Gastroesophageal sphincter (tissue), 4 donors: ENCODE measurements at regions not wholly inside any gene's neighbourhood (a gene's known extent, or its start where the extent isn't known, plus 50 kb on each side); places are given as distances from the start of the nearest gene placed in this dataset.

Experiments
- ATAC-seq: fragments of 150-250 bp; one replicate; pipeline ENCODE4 v1.9.1; 2016; ENCODE audit warnings: mild to moderate bottlenecking, moderate library complexity
- H3K27ac ChIP-seq, 4 donors: fragments of 200-600 bp; sonication (generic) in 3 of 4; 1 replicate in 3 of 4; 2 replicates in 1 of 4; pipeline ENCODE4 v1.5.1; 2016 to 2019
- H3K27me3 ChIP-seq: fragments of 200-600 bp; sonication (generic); one replicate; pipeline ENCODE4 v1.5.1; 2019
- H3K36me3 ChIP-seq, 2 donors: fragments of 200-600 bp; sonication (generic); one replicate each; pipeline ENCODE4 v1.5.1; 2019; ENCODE audit warnings: control low read depth in 1 of 2
- H3K4me1 ChIP-seq, 3 donors: fragments of 200-600 bp; sonication (generic); 1 replicate in 2 of 3; 2 replicates in 1 of 3; pipeline ENCODE4 v1.5.1; 2016 to 2019; ENCODE audit warnings: control low read depth in 2 of 3
- H3K4me3 ChIP-seq, 2 donors: fragments of 200-600 bp; sonication (generic); one replicate each; pipeline ENCODE4 v1.5.1; 2019; ENCODE audit warnings: mild to moderate bottlenecking in 1 of 2, moderate library complexity in 1 of 2
- H3K9me3 ChIP-seq, 3 donors: fragments of 200-600 bp; sonication (generic); one replicate each; pipeline ENCODE4 v1.5.1; 2017 to 2019; ENCODE audit warnings: control low read depth in 2 of 3
- CTCF ChIP-seq, 4 experiments: fragments of 200-600 bp in 2 of 4; fragments of 450-650 bp in 2 of 4; sonication (generic) in 1 of 4; IDR thresholded peaks; one replicate each; pipeline ENCODE4 v1.5.1; 2017 to 2019; ENCODE audit warnings: antibody characterized with exemption in 4 of 4, mild to moderate bottlenecking in 2 of 4, moderate library complexity in 2 of 4
- EP300 ChIP-seq: sonication (generic); formaldehyde crosslinking; IDR thresholded peaks from one replicate; pipeline ENCODE4 v1.6.1; 2017; ENCODE audit warnings: antibody characterized with exemption, mild to moderate bottlenecking
- POLR2A ChIP-seq, 2 donors: fragments of 450-650 bp; IDR thresholded peaks; one replicate each; pipeline ENCODE4 v1.6.1; 2017; ENCODE audit warnings: antibody characterized with exemption in 2 of 2, mild to moderate bottlenecking in 2 of 2, moderate library complexity in 1 of 2
- POLR2AphosphoS5 ChIP-seq: sonication (generic); formaldehyde crosslinking; IDR thresholded peaks from one replicate; pipeline ENCODE4 v1.6.1; 2017; ENCODE audit warnings: antibody characterized with exemption
- WGBS, 2 donors: methylation state at CpG; one replicate each; pipeline ENCODE4 v1.1.5; 2018; ENCODE audit warnings: low coverage in 1 of 2; 5-methylcytosine and 5-hydroxymethylcytosine counted together

GRCh38 chr2:67214585-67215185, 182.4 kb upstream of the ETAA1 start:
- ATAC-seq = no peak
- peaks cover 0 to 22% (median under 1%) of the 10 kb centered on the region in 3 donors for H3K4me1 ChIP-seq
- no peak for TF ChIP-seq CTCF (IDR thresholded peaks at IDR 0.05)
- no peak for TF ChIP-seq POLR2AphosphoS5
- TF ChIP-seq POLR2A (IDR thresholded peaks at IDR 0.05) = no peak
- no peak for TF ChIP-seq EP300
- 83 to 86% methylated on average over 1 to 5 of the region's 5 CpGs for WGBS, 2 donors
- no peaks in the 10 kb centered on the region for H3K36me3 ChIP-seq
- no peaks in the 10 kb centered on the region for H3K9me3 ChIP-seq
- H3K27ac ChIP-seq = peak overlapping the region; percentile 10 to 79 (median 78)
- no peak overlapping the region for H3K4me3 ChIP-seq
- no peaks in the 10 kb centered on the region for H3K27me3 ChIP-seq

GRCh38 chr2:67215214-67216055, 181.7 kb upstream of the ETAA1 start:
- Histone ChIP-seq H3K36me3 (no peaks in the 10 kb centered on the region), H3K4me3 (no peak overlapping the region), H3K9me3 (no peaks in the 10 kb centered on the region), H3K27me3 (no peaks in the 10 kb centered on the region), H3K27ac (peak overlapping the region; percentile 10 to 79 (median 78)), H3K4me1 (peaks cover 0 to 22% (median 4%) of the 10 kb centered on the region in 3 donors)
- ATAC-seq = peak; percentile 76
- TF ChIP-seq CTCF (IDR thresholded peaks at IDR 0.05) (peak in 3 of 4 experiments; percentile 51 to 62 (median 59)), POLR2AphosphoS5 (peak; percentile 39), POLR2A (IDR thresholded peaks at IDR 0.05) (no peak), EP300 (no peak)
- 23 to 29% methylated on average over 7 to 10 of the region's 16 CpGs for WGBS, 2 donors

DNA sequence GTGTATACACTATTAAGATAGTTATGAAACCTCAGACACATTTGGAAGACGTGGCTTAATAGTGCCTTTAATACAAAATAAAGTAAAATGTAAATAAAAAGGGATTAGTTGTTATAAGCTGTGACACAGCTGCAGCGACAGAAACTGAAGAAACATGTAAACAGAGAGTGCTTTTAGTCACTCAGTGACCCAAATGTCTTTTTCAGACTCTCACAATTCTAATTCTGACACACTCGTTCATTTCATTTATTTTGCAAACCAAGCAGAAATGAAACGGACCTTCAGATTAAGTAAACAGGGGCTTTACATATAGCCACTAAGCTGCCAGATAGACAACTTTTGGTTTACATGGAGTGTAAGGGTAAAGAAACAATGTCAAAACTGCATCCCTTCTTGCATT, 181.0 kb upstream of the ETAA1 start:
- Histone ChIP-seq H3K4me1 (peaks cover 0 to 22% (median 4%) of the 10 kb centered on the region in 3 donors), H3K4me3 (no peak overlapping the region), H3K27ac (peak overlapping the region; percentile 10 to 79 (median 78)), H3K9me3 (no peaks in the 10 kb centered on the region), H3K27me3 (no peaks in the 10 kb centered on the region), H3K36me3 (no peaks in the 10 kb centered on the region)
- no peak for ATAC-seq
- WGBS, 2 donors = 10 to 29% methylated on average over 4 of the region's 4 CpGs
- TF ChIP-seq POLR2A (IDR thresholded peaks at IDR 0.05) (no peak), POLR2AphosphoS5 (peak; percentile 56)

DNA sequence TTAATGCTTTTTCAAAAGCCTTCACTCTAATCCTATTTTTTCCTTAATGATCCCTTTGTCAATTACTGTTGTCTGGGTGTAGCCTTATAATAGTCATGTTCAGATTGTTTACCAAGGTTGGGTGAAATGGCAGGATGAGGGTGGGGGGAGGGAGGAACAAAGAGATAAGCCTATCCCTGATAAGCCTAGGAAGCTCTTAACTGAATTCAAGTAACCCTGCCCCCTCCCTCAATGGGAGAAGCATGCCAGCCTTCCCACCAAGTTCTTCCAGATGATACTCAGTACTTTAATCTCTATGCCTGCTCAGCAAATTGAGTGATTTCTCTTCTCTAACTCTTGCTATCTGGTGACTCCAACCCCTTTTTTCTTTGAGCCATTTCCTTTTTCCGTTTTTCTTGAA, 180.3 kb upstream of the ETAA1 start:
- H3K4me1 ChIP-seq = peaks cover 0 to 22% (median 4%) of the 10 kb centered on the region in 3 donors
- no peaks in the 10 kb centered on the region for H3K27me3 ChIP-seq
- no peak overlapping the region for H3K4me3 ChIP-seq
- no peaks in the 10 kb centered on the region for H3K36me3 ChIP-seq
- H3K9me3 ChIP-seq = no peaks in the 10 kb centered on the region
- no peak for ATAC-seq
- WGBS, 2 donors = 86 to 100% methylated on average over 1 of the region's 1 CpG
- TF ChIP-seq EP300 = no peak
- no peak for TF ChIP-seq CTCF (IDR thresholded peaks at IDR 0.05)
- no peak for TF ChIP-seq POLR2AphosphoS5
- no peak for TF ChIP-seq POLR2A (IDR thresholded peaks at IDR 0.05)
- H3K27ac ChIP-seq = peak overlapping the region; percentile 10 to 79 (median 78)

DNA sequence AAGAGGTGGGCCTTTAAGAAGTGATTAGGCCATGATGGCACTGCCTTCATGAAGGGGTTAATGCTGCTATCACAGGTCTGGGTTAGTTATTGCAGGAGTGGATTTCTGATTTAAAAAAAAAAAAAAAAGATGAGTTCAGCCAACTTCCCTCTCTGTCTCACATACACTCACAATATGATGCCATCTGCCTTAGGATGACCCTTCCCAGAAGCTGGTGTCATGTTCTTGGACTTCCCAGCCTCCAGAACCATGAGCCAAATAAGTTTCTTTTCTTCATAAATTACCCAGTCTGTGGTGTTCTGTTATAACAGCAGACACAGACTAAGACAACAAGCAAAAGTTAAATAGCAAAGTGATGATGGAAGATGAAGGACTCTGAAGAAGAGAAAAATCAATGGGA, 179.7 kb upstream of the ETAA1 start:
- Histone ChIP-seq H3K27ac (peak overlapping the region in 1 of 4 donors; percentile 77), H3K9me3 (no peaks in the 10 kb centered on the region), H3K36me3 (no peaks in the 10 kb centered on the region), H3K4me1 (peaks cover 0 to 22% (median 4%) of the 10 kb centered on the region in 3 donors), H3K27me3 (no peaks in the 10 kb centered on the region), H3K4me3 (no peak overlapping the region)
- no peak for ATAC-seq
- TF ChIP-seq POLR2AphosphoS5 = no peak
- no peak for TF ChIP-seq CTCF (IDR thresholded peaks at IDR 0.05)
- TF ChIP-seq EP300 = no peak
- no peak for TF ChIP-seq POLR2A (IDR thresholded peaks at IDR 0.05)
